Stomach (tissue), 4 donors: ENCODE measurements at regions not wholly inside any gene's neighbourhood (a gene's known extent, or its start where the extent isn't known, plus 50 kb on each side); places are given as distances from the start of the nearest gene placed in this dataset.

Experiments
- CTCF ChIP-seq, 7 experiments: fragments of 450-650 bp in 4 of 7; fragments of 200-600 bp in 3 of 7; sonication (generic) in 3 of 7; IDR thresholded peaks; one replicate each; pipeline ENCODE4 v1.5.1; 2016 to 2019; ENCODE audit warnings: antibody characterized with exemption in 7 of 7, control low read depth in 2 of 7, mild to moderate bottlenecking in 1 of 7
- POLR2A ChIP-seq, 4 donors: fragments of 450-650 bp; IDR thresholded peaks; one replicate each; pipeline ENCODE4 v1.6.1; 2016; ENCODE audit warnings: antibody characterized with exemption in 4 of 4, control low read depth in 2 of 4, mild to moderate bottlenecking in 1 of 4, moderate library complexity in 1 of 4

GRCh38 chr10:20614911-20615310, 282.2 kb downstream of the NEBL start:
- no peak for TF ChIP-seq CTCF (IDR thresholded peaks at IDR 0.05)
- no peak for TF ChIP-seq POLR2A (IDR thresholded peaks at IDR 0.05)
